ENCODE measurements at regions not wholly inside any gene's neighbourhood (a gene's known extent, or its start where the extent isn't known, plus 50 kb on each side); places are given as distances from the start of the nearest gene placed in this dataset.

- TF ChIP-seq CTCF (conservative IDR thresholded peaks at IDR 0.05; ENCODE audit: low read length) (no peak), EZH2phosphoT487 (IDR thresholded peaks at IDR 0.05; ENCODE audit: borderline replicate concordance) (no peak)
Observed at GRCh38 chr5:3163626-3164025, 412.1 kb upstream of the IRX2 start.

All from Loucy (cell line).